ENCODE measurements at regions not wholly inside any gene's neighbourhood (a gene's known extent, or its start where the extent isn't known, plus 50 kb on each side); places are given as distances from the start of the nearest gene placed in this dataset.

DNA sequence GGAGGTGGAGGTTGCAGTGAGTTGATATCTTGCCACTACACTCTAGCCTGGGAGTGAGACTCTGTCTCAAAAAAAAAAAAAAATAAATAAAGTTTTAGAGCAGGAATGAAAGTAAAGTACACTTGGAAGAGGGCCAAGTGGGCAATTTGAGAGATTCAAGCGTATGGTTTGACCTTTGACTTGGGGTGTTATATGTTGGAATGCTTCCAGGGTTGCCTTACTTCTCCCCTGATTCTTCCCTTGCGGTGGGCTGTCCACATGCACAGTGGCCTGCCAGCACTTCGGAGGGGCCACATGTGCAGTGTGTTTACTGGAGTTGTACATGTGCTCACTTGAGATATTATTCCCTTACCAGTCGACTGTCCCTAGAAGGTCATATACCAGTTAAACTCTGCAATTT lies 295.5 kb upstream of the PROX1 start:
- POLR2A ChIA-PET = no interaction called here

DNA sequence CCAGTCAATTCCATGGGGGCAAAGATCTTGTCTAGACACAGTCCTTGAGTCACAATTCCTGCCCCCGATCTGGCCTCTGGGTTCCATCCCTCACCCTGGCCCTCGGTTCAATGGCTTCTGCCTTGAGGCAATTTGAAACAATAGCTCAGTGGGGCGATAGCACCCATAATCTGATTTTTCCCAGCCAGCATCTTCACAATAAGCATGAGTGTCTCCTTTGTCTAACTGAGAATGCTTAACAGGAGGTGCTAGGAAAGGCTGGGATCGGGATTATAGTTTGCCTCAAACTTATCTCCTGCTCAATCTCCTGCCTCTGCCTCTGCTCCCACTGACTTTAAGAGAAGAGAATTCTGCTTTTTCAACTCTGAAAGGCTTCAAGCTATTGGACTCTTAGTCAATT lies 293.9 kb upstream of the PROX1 start:
- no peaks in the 10 kb centered on the region for H3K36me3 ChIP-seq (ENCODE audit: insufficient read depth, low read length)
- intact Hi-C loops (cut with micrococcal nuclease; ENCODE audit: unreplicated experiment) = no loop called here
- no peaks in the 10 kb centered on the region for H4K20me1 ChIP-seq (ENCODE audit: insufficient read depth, low read length)
- no peak overlapping the region for H3K4me2 ChIP-seq (ENCODE audit: low read length)
- no peak overlapping the region for H2AFZ ChIP-seq (ENCODE audit: low read length)
- no TSS peak for BruUV-seq (replicated peaks)
- ChIA-PET CTCF (ENCODE audit: unreplicated experiment) (no interaction called here), POLR2A (no interaction called here)
- H3K4me3 ChIP-seq (ENCODE audit: low read depth, low read length, poor library complexity, severe bottlenecking) = no peak overlapping the region
- DNase-seq (ENCODE audit: low spot score) = no peak
- H3K9me2 ChIP-seq (ENCODE audit: insufficient read depth, low read length) = no peaks in the 10 kb centered on the region
- H3K79me2 ChIP-seq (ENCODE audit: insufficient read depth, low read depth, low read length) = no peaks in the 10 kb centered on the region
- TF ChIP-seq, protein P1, sequence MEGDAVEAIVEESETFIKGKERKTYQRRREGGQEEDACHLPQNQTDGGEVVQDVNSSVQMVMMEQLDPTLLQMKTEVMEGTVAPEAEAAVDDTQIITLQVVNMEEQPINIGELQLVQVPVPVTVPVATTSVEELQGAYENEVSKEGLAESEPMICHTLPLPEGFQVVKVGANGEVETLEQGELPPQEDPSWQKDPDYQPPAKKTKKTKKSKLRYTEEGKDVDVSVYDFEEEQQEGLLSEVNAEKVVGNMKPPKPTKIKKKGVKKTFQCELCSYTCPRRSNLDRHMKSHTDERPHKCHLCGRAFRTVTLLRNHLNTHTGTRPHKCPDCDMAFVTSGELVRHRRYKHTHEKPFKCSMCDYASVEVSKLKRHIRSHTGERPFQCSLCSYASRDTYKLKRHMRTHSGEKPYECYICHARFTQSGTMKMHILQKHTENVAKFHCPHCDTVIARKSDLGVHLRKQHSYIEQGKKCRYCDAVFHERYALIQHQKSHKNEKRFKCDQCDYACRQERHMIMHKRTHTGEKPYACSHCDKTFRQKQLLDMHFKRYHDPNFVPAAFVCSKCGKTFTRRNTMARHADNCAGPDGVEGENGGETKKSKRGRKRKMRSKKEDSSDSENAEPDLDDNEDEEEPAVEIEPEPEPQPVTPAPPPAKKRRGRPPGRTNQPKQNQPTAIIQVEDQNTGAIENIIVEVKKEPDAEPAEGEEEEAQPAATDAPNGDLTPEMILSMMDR (conservative IDR thresholded peaks at IDR 0.05; ENCODE audit: low read length) = no peak
- no peak for TF ChIP-seq EZH2phosphoT487 (IDR thresholded peaks at IDR 0.05; ENCODE audit: borderline replicate concordance, low read depth, low read length)
- H3K9me3 ChIP-seq (ENCODE audit: low read length) = no peaks in the 10 kb centered on the region
- no peaks in the 10 kb centered on the region for H3K4me1 ChIP-seq (ENCODE audit: insufficient read depth, low read length, poor library complexity, severe bottlenecking)
- no peak overlapping the region for H3K27ac ChIP-seq (ENCODE audit: low read depth, low read length, poor library complexity, severe bottlenecking)

More for the DNA sequence above, 295.5 kb upstream of the PROX1 start:
- Histone ChIP-seq H3K36me3 (ENCODE audit: insufficient read depth, low read length) (no peaks in the 10 kb centered on the region), H3K9me2 (ENCODE audit: insufficient read depth, low read length) (no peaks in the 10 kb centered on the region), H3K4me1 (ENCODE audit: insufficient read depth, low read length, poor library complexity, severe bottlenecking) (no peaks in the 10 kb centered on the region), H3K4me3 (ENCODE audit: low read depth, low read length, poor library complexity, severe bottlenecking) (no peak overlapping the region), H4K20me1 (ENCODE audit: insufficient read depth, low read length) (no peaks in the 10 kb centered on the region), H3K79me2 (ENCODE audit: insufficient read depth, low read depth, low read length) (no peaks in the 10 kb centered on the region), H3K4me2 (ENCODE audit: low read length) (no peak overlapping the region), H2AFZ (ENCODE audit: low read length) (no peak overlapping the region), H3K9me3 (ENCODE audit: low read length) (no peaks in the 10 kb centered on the region), H3K27ac (ENCODE audit: low read depth, low read length, poor library complexity, severe bottlenecking) (no peak overlapping the region)
- CTCF ChIA-PET (ENCODE audit: unreplicated experiment) = no interaction called here
- DNase-seq (ENCODE audit: low spot score) = no peak
- TF ChIP-seq, protein P1 (conservative IDR thresholded peaks at IDR 0.05; ENCODE audit: low read length) = no peak
- TF ChIP-seq EZH2phosphoT487 (IDR thresholded peaks at IDR 0.05; ENCODE audit: borderline replicate concordance, low read depth, low read length) = no peak
- intact Hi-C loops (cut with micrococcal nuclease; ENCODE audit: unreplicated experiment) = no loop called here
- no TSS peak for BruUV-seq (replicated peaks)

DNA sequence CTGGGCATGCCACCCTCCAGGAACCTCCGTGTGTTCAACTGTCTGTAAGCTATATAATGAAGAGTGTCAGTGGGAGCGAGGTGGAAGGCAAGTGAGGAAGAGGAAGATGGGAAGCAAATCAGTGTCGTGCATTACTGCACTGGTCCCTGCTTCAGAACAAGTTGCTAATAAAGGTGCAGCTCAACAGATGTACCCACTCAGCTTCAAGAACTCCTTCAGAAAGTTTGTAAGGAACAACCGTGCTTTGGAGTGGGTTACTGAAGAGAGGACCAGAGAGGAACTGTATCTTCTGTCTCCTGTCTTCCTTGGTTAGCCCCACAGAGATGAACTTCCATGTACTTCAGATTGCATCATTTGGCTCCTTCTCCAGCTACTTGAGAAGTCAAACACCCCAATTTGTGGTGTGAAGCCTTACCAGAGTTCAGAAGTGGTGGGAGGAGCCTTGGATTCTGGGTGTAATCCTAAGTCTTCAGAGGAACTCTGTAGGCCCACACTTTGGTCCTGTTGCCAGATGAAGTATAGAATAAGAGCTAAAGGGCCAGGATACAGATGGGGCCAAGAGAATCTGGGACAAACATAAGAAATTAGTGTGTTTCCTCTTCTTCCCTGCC lies 290.5 kb upstream of the PROX1 start:
- ChIA-PET CTCF (ENCODE audit: unreplicated experiment) (no interaction called here), POLR2A (interaction anchor here (0.9 kb wide), 1 partner anchor 11 kb away, joined by 3 read pairs; no protein-coding TSS in a partner anchor)
- H3K79me2 ChIP-seq (ENCODE audit: insufficient read depth, low read depth, low read length) = no peaks in the 10 kb centered on the region
- intact Hi-C loops (cut with micrococcal nuclease; ENCODE audit: unreplicated experiment) = no loop called here
- no peaks in the 10 kb centered on the region for H3K36me3 ChIP-seq (ENCODE audit: insufficient read depth, low read length)
- H4K20me1 ChIP-seq (ENCODE audit: insufficient read depth, low read length) = no peaks in the 10 kb centered on the region
- DNase-seq (ENCODE audit: low spot score) = no peak
- H3K27ac ChIP-seq (ENCODE audit: low read depth, low read length, poor library complexity, severe bottlenecking) = no peak overlapping the region
- H2AFZ ChIP-seq (ENCODE audit: low read length) = no peak overlapping the region
- TF ChIP-seq EZH2phosphoT487 (IDR thresholded peaks at IDR 0.05; ENCODE audit: borderline replicate concordance, low read depth, low read length) = no peak
- TF ChIP-seq, protein P1 (conservative IDR thresholded peaks at IDR 0.05; ENCODE audit: low read length) = no peak
- H3K4me2 ChIP-seq (ENCODE audit: low read length) = no peak overlapping the region
- H3K9me3 ChIP-seq (ENCODE audit: low read length) = no peaks in the 10 kb centered on the region
- H3K4me3 ChIP-seq (ENCODE audit: low read depth, low read length, poor library complexity, severe bottlenecking) = no peak overlapping the region
- BruUV-seq (replicated peaks) = no TSS peak
- no peaks in the 10 kb centered on the region for H3K4me1 ChIP-seq (ENCODE audit: insufficient read depth, low read length, poor library complexity, severe bottlenecking)
- H3K9me2 ChIP-seq (ENCODE audit: insufficient read depth, low read length) = no peaks in the 10 kb centered on the region
